ENCODE measurements at regions not wholly inside any gene's neighbourhood (a gene's known extent, or its start where the extent isn't known, plus 50 kb on each side); places are given as distances from the start of the nearest gene placed in this dataset.

DNA sequence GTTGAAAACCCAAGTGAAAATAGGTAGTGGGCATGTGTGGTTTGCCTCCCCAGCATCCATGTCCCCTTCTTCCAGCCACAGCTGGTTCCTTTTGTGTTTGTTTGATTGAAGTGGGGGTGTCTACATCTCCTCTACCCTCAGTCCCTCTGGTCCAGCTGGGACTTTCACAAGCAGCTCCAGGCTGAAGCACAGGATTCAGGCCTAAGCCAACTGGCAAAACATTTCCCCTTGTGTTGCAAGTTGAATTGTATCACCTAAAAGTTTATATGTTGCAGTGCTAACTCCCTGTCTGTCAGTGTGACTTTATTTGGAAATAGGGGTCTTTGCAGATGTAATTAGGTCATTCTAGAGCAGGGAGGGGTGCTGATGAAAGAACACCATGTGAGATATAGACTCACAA lies 205.9 kb upstream of the ASIC2 start:
- TF ChIP-seq ZNF274 (IDR thresholded peaks at IDR 0.05; ENCODE audit: low read depth, low read length) (no peak), SUZ12 (IDR thresholded peaks at IDR 0.05; ENCODE audit: extremely low read depth, insufficient read depth, insufficient read length) (no peak)
